GM19043 (cell line): ENCODE measurements at regions not wholly inside any gene's neighbourhood (a gene's known extent, or its start where the extent isn't known, plus 50 kb on each side); places are given as distances from the start of the nearest gene placed in this dataset.

ENCODE experiments used
- ATAC-seq: cut with Tn5 transposase; IDR thresholded peaks from one replicate; pipeline ENCODE4 v1.9.1; 2021; ENCODE audit warnings: low read depth; ENCODE audit not compliant: unreplicated experiment

DNA sequence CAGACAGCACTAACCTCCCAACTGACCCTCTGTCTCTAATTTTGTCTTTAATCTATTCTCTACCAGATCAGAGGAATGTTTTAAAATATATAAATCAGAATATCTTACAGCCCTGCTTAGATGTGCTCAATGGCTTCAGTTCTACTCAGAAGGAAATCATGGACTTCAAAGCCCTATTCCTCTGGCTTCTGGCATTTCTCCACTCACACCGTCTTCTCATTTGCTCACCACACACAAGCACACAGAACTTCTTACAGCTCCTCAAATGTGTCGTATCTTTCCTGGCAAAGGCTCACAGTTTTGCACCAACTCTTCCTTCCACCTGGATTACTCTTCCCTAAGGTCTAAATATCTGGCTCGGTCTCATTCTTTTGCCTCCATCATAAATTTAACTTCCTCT lies 71.6 kb upstream of the NUDT7 start:
- ATAC-seq, result no peak

DNA sequence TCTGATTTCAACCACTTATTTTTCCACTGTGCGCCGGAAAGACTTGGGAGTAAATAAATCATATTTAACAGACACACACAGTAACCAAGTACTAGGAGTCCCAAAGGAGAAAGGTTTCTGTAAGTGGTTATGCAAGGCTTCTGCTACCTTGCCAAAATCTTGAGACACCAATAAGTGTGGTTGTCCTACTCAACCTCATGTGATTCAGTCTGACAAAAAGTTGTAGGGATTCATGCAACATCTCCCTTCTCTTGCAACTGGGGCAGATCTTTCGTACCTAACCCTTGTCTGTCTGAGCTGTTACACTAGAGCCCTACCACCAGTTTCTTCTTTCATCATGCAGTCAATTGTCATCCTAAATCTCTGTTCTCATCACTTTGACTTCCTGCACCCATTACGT lies 69.9 kb upstream of the NUDT7 start:
- no peak for ATAC-seq

GRCh38 chr16:77657016-77657415 lies 65.3 kb upstream of the NUDT7 start:
- no peak for ATAC-seq

DNA sequence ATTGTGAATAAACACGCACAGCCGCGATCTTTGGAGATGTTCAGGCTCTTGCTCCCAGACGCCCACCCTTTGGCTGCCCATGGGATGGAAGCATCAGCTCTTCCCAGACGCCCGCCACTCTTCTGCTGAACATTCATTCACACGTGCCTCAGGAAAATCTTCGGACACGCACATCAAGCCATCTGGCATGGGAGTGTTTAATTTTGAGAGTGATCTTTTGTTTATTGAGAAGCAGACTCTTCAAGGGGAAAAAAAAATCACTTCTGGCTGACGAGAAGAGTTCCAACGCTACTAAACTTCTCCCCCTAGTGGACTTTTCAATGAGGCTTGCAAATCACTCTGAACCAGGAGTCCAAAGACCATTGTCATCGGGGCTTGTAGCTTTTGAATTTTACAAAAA lies 62.0 kb upstream of the NUDT7 start:
- ATAC-seq, result no peak

GRCh38 chr16:77662246-77662645 lies 60.1 kb upstream of the NUDT7 start:
- ATAC-seq, result no peak

DNA sequence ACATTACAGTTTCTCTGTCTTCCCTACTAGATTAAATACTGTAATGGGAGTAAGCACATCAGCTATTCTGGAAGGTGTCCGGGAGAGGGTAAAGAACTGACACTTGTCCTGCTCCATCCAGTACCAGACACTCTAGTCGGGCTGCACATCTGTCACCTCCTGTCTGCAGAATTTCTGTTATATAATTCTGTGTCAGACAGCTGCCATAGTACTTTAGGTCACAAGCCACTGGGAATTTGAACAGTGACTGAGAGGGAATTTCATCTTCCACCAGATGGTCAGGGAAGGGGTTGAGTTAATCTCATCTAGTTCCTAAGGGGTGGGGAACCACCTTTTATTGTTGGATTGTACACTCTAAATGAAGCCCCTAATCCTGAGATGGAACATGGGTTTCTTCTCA lies 58.6 kb upstream of the NUDT7 start:
- no peak for ATAC-seq

DNA sequence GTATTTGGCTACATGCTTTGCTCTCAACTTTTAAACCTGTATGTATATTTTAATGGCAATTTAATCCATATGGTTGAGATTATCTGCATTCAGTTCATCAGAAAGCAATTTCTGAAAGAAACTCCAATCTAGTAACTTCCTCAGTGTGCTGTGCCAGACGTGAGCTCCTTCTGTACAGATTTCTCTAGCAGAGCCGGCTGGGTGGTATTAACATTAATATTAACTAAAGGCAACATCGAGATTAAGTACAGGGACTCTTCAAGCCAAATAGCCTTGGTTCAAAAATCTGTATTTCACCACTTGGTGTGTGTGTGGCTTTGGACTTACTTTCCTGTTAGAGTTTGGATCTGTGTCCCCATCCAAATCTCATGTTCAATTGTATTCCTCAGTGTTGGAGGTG lies 55.5 kb upstream of the NUDT7 start:
- no peak for ATAC-seq

DNA sequence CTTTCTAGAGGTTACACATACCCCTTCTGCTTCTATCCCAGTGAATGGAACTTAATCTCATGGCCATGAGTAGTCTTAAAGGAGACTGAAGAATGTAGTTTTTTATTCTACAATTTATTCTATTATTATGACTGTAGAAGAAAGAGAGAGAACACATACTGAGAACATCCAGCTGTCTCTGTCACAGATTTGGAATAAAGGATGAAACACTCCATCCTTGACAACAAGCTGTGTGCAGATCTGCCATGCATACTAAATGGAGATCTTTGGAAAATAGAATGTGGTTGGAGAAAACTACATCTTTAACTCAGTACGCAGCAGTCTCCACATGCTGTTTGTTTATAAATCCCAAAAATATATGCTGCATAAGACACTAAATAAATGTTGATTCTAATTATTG lies 54.1 kb upstream of the NUDT7 start:
- ATAC-seq, result no peak

GRCh38 chr16:77669057-77669456 lies 53.3 kb upstream of the NUDT7 start:
- no peak for ATAC-seq
